Ovary (tissue), 7 donors: ENCODE measurements at regions not wholly inside any gene's neighbourhood (a gene's known extent, or its start where the extent isn't known, plus 50 kb on each side); places are given as distances from the start of the nearest gene placed in this dataset.

Source experiments
- DNase-seq, 5 donors: peaks; one replicate each; pipeline ENCODE4 v3.0.0-alpha.2; 2019 to 2020
- H3K27ac ChIP-seq, 2 donors: fragments of 200-600 bp; one replicate each; pipeline versions ENCODE4 v1.5.1 to v1.8.0; 2019 to 2022
- H3K27me3 ChIP-seq: fragments of 200-600 bp; one replicate; pipeline ENCODE4 v1.8.0; 2022
- H3K36me3 ChIP-seq: fragments of 200-600 bp; sonication (generic); one replicate; pipeline ENCODE4 v1.5.1; 2019
- H3K4me1 ChIP-seq: one replicate; pipeline ENCODE4 v1.8.1; 2013; ENCODE audit warnings: mild to moderate bottlenecking, moderate library complexity; ENCODE audit not compliant: insufficient read depth
- H3K4me3 ChIP-seq: fragments of 200-600 bp; sonication (generic); one replicate; pipeline ENCODE4 v1.5.1; 2017
- H3K9me3 ChIP-seq, 2 donors: fragments of 200-600 bp in 1 of 2; sonication (generic) in 1 of 2; one replicate each; pipeline versions ENCODE4 v1.5.1 to v1.8.1; 2013 to 2019; ENCODE audit warnings: mild to moderate bottlenecking in 1 of 2, moderate library complexity in 1 of 2
- EP300 ChIP-seq: sonication (generic); formaldehyde crosslinking; IDR thresholded peaks from one replicate; pipeline ENCODE4 v1.6.1; 2017; ENCODE audit warnings: antibody characterized with exemption
- POLR2A ChIP-seq: fragments of 450-650 bp; IDR thresholded peaks from one replicate; pipeline ENCODE4 v1.6.1; 2017; ENCODE audit warnings: antibody characterized with exemption, mild to moderate bottlenecking, moderate library complexity
- WGBS, 3 donors: extraction: QIAGEN DNeasy Blood & Tissue Kit in 1 of 3; methylation state at CpG; one replicate each; pipeline versions ENCODE4 v1.1.5 to v1.1.7; 2013 to 2017; 5-methylcytosine and 5-hydroxymethylcytosine counted together
- intact Hi-C, 4 donors: fragments of 100-400 bp; cut with DNase I; formaldehyde crosslinking; loops; one replicate each; pipeline versions ENCODE4 v1.11.0 to v1.15.1; 2022 to 2023
- TF ChIP-seq, protein P1 (sequence below), 3 donors: fragments of 450-650 bp in 2 of 3; fragments of 200-600 bp in 1 of 3; IDR thresholded peaks; one replicate each; pipeline versions ENCODE4 v1.5.1 to v1.8.0; 2016 to 2022; ENCODE audit warnings: antibody characterized with exemption in 3 of 3, mild to moderate bottlenecking in 1 of 3
- donor health status: DM: no; HTN: no; CAD: no; lungs with moderate emphysema.
- donor health status: DM: no; HTN: no; CAD: no.
- donor health status: Bipolar disorder and iron deficiency.
- donor health status: DM: no; HTN: no; CAD: no.
- donor health status: DM: yes; HTN: yes; CAD: no.

DNA sequence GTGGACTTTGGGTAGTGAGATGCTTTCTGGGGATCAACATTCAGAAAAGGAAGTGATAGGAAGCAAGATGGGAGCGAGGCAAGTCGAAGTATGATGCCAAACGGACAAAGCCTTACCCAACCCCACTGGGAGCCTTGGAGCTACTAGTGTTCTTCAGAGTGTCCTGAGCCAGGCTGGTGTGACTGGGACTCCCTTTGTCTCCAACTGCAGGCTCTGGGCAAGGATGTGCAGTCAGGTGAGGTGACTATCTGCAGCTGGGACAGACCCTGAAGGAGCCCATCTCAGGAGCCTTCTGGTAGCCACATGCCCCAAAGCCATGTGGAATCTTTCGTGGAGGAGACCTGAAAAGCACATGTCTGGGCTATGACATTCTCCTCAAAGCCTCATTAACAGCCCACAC, 360.6 kb downstream of the MTRR start:
- H3K4me3 ChIP-seq: no peak overlapping the region
- intact Hi-C loops: no loop called here
- H3K27me3 ChIP-seq: no peaks in the 10 kb centered on the region
- WGBS, 3 donors: 91 to 95% (median 95%) methylated on average over 4 of the region's 4 CpGs
- no peaks in the 10 kb centered on the region for H3K9me3 ChIP-seq
- DNase-seq: no peak
- TF ChIP-seq, protein P1, sequence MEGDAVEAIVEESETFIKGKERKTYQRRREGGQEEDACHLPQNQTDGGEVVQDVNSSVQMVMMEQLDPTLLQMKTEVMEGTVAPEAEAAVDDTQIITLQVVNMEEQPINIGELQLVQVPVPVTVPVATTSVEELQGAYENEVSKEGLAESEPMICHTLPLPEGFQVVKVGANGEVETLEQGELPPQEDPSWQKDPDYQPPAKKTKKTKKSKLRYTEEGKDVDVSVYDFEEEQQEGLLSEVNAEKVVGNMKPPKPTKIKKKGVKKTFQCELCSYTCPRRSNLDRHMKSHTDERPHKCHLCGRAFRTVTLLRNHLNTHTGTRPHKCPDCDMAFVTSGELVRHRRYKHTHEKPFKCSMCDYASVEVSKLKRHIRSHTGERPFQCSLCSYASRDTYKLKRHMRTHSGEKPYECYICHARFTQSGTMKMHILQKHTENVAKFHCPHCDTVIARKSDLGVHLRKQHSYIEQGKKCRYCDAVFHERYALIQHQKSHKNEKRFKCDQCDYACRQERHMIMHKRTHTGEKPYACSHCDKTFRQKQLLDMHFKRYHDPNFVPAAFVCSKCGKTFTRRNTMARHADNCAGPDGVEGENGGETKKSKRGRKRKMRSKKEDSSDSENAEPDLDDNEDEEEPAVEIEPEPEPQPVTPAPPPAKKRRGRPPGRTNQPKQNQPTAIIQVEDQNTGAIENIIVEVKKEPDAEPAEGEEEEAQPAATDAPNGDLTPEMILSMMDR (IDR thresholded peaks at IDR 0.05): no peak
- TF ChIP-seq POLR2A: no peak
- TF ChIP-seq EP300: no peak
- H3K4me1 ChIP-seq: no peaks in the 10 kb centered on the region
- H3K36me3 ChIP-seq: no peaks in the 10 kb centered on the region
- no peak overlapping the region for H3K27ac ChIP-seq

DNA sequence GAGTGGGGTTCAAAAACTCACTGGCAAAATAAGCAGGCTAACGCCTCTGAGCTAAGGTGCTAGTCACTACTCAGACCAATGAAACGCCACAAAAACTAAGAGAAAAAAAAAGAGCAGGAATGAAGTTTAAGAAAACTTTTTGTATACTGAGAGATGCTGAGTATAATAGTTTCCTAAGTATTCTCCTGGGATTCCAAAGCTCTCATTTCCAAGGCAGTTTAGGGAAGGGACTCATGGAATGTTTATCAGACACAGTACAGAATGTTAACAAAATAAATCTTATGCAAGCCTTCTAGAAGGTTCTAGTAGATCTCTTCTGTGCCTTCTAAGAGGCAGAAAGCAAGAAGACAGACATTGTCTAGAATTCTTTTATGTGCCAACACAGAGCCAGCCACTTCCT, 361.9 kb downstream of the MTRR start:
- 54 to 64% (median 57%) methylated on average over 2 of the region's 2 CpGs for WGBS, 3 donors
- no peak for TF ChIP-seq POLR2A
- TF ChIP-seq, protein P1 (IDR thresholded peaks at IDR 0.05): no peak
- TF ChIP-seq EP300: no peak

DNA sequence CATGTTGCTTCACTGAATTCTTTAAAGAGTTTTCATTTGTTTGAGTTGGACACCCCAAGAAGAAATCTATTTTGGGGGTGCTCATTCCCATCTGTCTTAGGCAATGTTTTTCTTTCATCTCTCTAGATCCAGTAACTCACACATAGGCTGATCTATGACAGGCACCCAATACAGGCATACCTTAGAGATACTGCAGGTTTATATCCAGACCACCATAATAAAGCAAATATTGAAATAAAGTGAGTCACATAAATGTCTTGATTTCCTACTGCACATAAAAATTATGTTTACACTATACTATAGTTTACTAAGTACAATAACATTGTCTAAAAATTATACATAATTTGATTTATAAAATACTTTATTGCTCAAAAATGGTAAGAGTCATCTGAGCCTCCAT, 364.5 kb downstream of the MTRR start:
- Histone ChIP-seq H3K4me1 (no peaks in the 10 kb centered on the region), H3K27me3 (no peaks in the 10 kb centered on the region), H3K27ac (no peak overlapping the region), H3K9me3 (no peaks in the 10 kb centered on the region), H3K36me3 (no peaks in the 10 kb centered on the region), H3K4me3 (no peak overlapping the region)
- DNase-seq: no peak
- intact Hi-C loops: no loop called here
- TF ChIP-seq, protein P1 (IDR thresholded peaks at IDR 0.05): no peak
- no peak for TF ChIP-seq EP300
- no peak for TF ChIP-seq POLR2A

More for the DNA sequence above, 361.9 kb downstream of the MTRR start:
- Histone ChIP-seq H3K36me3 (no peaks in the 10 kb centered on the region), H3K9me3 (no peaks in the 10 kb centered on the region), H3K27ac (no peak overlapping the region), H3K4me3 (no peak overlapping the region), H3K4me1 (no peaks in the 10 kb centered on the region), H3K27me3 (no peaks in the 10 kb centered on the region)
- intact Hi-C loops: no loop called here
- DNase-seq: no peak

DNA sequence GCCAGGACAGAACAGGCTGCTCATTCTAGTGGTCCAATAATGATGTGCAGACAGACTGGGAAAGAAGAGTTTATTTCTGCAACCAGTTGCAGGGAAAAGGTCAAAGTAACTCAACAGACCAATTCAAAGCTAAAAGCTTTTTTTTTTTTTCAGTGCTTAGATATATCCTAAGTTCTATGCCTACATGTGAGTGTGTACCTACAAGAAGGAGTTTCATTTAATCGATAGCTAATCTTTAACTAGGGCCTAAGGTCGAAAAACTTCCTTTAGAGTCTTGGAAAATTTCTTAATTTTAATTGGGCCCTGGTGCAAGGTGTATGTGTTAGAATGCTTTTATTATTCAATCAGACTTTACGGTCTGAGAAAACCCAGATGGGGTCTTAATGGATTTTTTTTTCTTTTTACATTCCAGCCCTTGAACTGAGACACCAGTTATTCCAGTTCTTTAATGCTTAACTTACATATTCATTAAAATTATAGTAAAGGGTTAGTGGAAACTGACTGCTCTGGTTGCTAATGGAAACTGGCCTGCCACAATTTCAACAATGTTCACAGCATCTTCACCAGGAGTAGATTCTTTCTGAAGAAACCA, 365.3 kb downstream of the MTRR start:
- H3K36me3 ChIP-seq: no peaks in the 10 kb centered on the region
- whole genome bisulfite sequencing, 3 donors: 60 to 87% (median 71%) methylated on average over 3 of the region's 3 CpGs
- no peaks in the 10 kb centered on the region for H3K4me1 ChIP-seq
- intact Hi-C loops: no loop called here
- no peak overlapping the region for H3K27ac ChIP-seq
- H3K27me3 ChIP-seq: no peaks in the 10 kb centered on the region
- TF ChIP-seq, protein P1 (IDR thresholded peaks at IDR 0.05): no peak
- TF ChIP-seq EP300 (no peak), POLR2A (no peak)
- no peaks in the 10 kb centered on the region for H3K9me3 ChIP-seq
- H3K4me3 ChIP-seq: no peak overlapping the region
- no peak for DNase-seq

DNA sequence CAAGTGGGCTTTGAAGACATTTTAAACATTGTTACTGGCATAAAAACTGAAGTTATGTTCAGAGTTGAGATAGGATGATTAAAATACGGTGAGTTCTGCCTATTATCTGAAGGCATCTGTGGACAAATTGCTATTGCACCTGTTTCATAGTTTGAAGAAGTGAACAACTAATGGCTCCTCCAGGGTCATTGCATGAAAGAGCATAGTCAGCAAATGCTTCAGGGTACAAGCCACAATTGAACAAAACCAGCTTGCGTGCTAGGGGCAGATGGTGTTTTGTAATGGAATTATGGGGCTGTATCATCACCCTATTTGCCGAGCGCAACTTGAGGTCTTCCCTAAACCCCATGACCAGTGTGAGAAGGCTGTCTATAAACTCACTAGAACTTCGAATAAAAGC, 369.1 kb downstream of the MTRR start:
- no peak for DNase-seq
- no peaks in the 10 kb centered on the region for H3K27me3 ChIP-seq
- no peaks in the 10 kb centered on the region for H3K9me3 ChIP-seq
- H3K36me3 ChIP-seq: no peaks in the 10 kb centered on the region
- no peak for TF ChIP-seq POLR2A
- TF ChIP-seq, protein P1 (IDR thresholded peaks at IDR 0.05): no peak
- TF ChIP-seq EP300: no peak
- H3K4me1 ChIP-seq: no peaks in the 10 kb centered on the region
- H3K4me3 ChIP-seq: no peak overlapping the region
- WGBS, 3 donors: 88 to 92% (median 88%) methylated on average over 5 of the region's 5 CpGs
- intact Hi-C loops: no loop called here
- no peak overlapping the region for H3K27ac ChIP-seq
